HEK293 (cell line): ENCODE measurements at regions not wholly inside any gene's neighbourhood (a gene's known extent, or its start where the extent isn't known, plus 50 kb on each side); places are given as distances from the start of the nearest gene placed in this dataset.

Experiments used
- IKZF3 ChIP-seq: fragments of 450-650 bp; IDR thresholded peaks from 2 replicates; pipeline ENCODE4 v1.5.0; 2018; ENCODE audit warnings: missing biosample characterization, mild to moderate bottlenecking, missing genetic modification characterization, moderate library complexity
- ZNF600 ChIP-seq: fragments of 450-650 bp; formaldehyde crosslinking; IDR thresholded peaks from 2 replicates; pipeline ENCODE4 v1.5.1; 2016; ENCODE audit warnings: missing biosample characterization, missing genetic modification characterization
- ZSCAN30 ChIP-seq: fragments of 450-650 bp; IDR thresholded peaks from 2 replicates; pipeline ENCODE4 v1.5.1; 2018; ENCODE audit warnings: missing biosample characterization, mild to moderate bottlenecking, missing genetic modification characterization, moderate library complexity
- TF ChIP-seq, protein P1 (sequence below): fragments of 450-650 bp; formaldehyde crosslinking; IDR thresholded peaks from 2 replicates; pipeline ENCODE4 v1.5.1; 2016; ENCODE audit warnings: missing biosample characterization, missing genetic modification characterization
- TF ChIP-seq, protein P2 (sequence below): fragments of 450-650 bp; formaldehyde crosslinking; IDR thresholded peaks from 2 replicates; pipeline ENCODE4 v1.5.1; 2016; ENCODE audit warnings: missing biosample characterization, missing genetic modification characterization

GRCh38 chr16:65307286-65307685 lies 185.4 kb upstream of the CDH11 start:
- TF ChIP-seq, protein P1, sequence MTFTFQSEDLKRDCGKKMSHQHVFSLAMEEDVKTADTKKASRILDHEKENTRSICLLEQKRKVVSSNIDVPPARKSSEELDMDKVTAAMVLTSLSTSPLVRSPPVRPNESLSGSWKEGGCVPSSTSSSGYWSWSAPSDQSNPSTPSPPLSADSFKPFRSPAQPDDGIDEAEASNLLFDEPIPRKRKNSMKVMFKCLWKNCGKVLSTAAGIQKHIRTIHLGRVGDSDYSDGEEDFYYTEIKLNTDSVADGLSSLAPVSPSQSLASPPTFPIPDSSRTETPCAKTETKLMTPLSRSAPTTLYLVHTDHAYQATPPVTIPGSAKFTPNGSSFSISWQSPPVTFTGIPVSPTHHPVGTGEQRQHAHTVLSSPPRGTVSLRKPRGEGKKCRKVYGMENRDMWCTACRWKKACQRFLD, result no peak
- TF ChIP-seq, protein P2, sequence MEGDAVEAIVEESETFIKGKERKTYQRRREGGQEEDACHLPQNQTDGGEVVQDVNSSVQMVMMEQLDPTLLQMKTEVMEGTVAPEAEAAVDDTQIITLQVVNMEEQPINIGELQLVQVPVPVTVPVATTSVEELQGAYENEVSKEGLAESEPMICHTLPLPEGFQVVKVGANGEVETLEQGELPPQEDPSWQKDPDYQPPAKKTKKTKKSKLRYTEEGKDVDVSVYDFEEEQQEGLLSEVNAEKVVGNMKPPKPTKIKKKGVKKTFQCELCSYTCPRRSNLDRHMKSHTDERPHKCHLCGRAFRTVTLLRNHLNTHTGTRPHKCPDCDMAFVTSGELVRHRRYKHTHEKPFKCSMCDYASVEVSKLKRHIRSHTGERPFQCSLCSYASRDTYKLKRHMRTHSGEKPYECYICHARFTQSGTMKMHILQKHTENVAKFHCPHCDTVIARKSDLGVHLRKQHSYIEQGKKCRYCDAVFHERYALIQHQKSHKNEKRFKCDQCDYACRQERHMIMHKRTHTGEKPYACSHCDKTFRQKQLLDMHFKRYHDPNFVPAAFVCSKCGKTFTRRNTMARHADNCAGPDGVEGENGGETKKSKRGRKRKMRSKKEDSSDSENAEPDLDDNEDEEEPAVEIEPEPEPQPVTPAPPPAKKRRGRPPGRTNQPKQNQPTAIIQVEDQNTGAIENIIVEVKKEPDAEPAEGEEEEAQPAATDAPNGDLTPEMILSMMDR (tag by site-specific recombination), result no peak
- TF ChIP-seq ZSCAN30 (tag by site-specific recombination) (no peak), ZNF600 (tag by site-specific recombination) (no peak), IKZF3 (tag by site-specific recombination) (no peak)
